OCI-LY7 (cell line): ENCODE measurements at regions not wholly inside any gene's neighbourhood (a gene's known extent, or its start where the extent isn't known, plus 50 kb on each side); places are given as distances from the start of the nearest gene placed in this dataset.

Source experiments
- EZH2phosphoT487 ChIP-seq: fragments of 200-600 bp; sonication (generic); IDR thresholded peaks from 2 replicates; pipeline ENCODE4 v1.6.1; 2018; ENCODE audit warnings: low read depth, borderline replicate concordance, mild to moderate bottlenecking, mixed run types, antibody characterized with exemption, low read length, moderate library complexity, mixed read lengths
- TF ChIP-seq, protein P1 (sequence below): fragments of 200-600 bp; sonication (generic); conservative IDR thresholded peaks from 2 replicates; pipeline ENCODE4 v1.5.1; 2014; ENCODE audit warnings: mild to moderate bottlenecking, antibody characterized with exemption, low read length, moderate library complexity, mixed read lengths

DNA sequence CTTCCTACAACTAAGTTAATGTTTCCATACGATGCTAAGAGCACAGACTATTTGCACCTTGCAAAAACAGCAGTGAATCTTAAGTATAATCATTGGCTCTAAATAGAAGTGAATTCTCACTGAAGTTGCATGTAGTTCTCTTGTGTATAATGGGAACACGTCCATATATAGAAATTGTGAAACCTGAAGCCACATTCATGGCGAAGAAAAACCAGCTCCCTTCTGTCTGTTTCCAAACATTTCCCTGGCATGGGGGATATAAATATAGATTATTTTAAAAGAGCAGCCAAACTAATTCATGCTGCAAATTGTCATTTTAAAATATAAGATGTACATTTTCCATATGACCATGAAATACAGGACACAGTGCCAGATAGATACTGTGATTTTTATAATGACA, 71.1 kb downstream of the TRAM1L1 start:
- TF ChIP-seq, protein P1, sequence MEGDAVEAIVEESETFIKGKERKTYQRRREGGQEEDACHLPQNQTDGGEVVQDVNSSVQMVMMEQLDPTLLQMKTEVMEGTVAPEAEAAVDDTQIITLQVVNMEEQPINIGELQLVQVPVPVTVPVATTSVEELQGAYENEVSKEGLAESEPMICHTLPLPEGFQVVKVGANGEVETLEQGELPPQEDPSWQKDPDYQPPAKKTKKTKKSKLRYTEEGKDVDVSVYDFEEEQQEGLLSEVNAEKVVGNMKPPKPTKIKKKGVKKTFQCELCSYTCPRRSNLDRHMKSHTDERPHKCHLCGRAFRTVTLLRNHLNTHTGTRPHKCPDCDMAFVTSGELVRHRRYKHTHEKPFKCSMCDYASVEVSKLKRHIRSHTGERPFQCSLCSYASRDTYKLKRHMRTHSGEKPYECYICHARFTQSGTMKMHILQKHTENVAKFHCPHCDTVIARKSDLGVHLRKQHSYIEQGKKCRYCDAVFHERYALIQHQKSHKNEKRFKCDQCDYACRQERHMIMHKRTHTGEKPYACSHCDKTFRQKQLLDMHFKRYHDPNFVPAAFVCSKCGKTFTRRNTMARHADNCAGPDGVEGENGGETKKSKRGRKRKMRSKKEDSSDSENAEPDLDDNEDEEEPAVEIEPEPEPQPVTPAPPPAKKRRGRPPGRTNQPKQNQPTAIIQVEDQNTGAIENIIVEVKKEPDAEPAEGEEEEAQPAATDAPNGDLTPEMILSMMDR: no peak
- TF ChIP-seq EZH2phosphoT487: no peak
